Dedifferentiated amniotic fluid mesenchymal stem cell (primary cell): ENCODE measurements at regions not wholly inside any gene's neighbourhood (a gene's known extent, or its start where the extent isn't known, plus 50 kb on each side); places are given as distances from the start of the nearest gene placed in this dataset.
"Not testable (repeated sequence)": the region's sequence is repeated elsewhere in the genome, so short reads cannot be mapped to it uniquely, and the experiment has no call there.

Experiments
- DNase-seq: peaks from one replicate; pipeline ENCODE4 v3.0.0-alpha.2; 2016; ENCODE audit errors: extremely low spot score

DNA sequence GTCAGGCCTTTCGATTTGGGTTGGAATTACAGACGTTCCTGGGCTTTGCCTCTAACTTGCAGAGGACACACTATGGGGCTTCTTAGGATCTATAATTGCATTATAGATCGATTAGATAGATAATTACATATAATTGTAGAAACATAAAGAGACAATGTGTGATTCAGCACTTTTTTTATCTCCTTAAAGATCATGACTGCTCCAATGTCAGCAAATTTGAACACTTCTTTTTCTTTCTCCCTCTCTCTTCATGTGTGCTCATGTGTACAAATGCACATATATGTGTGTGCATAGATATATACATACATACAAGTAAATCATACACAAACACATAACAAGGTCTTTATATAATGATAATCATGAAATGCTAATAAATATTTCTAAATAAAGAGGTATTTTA lies 1261.2 kb upstream of the SLC39A10 start:
- DNase-seq, result no peak

- DNase-seq, result no peak
Observed at GRCh38 chr2:194385376-194385775, 1271.7 kb upstream of the SLC39A10 start.

DNA sequence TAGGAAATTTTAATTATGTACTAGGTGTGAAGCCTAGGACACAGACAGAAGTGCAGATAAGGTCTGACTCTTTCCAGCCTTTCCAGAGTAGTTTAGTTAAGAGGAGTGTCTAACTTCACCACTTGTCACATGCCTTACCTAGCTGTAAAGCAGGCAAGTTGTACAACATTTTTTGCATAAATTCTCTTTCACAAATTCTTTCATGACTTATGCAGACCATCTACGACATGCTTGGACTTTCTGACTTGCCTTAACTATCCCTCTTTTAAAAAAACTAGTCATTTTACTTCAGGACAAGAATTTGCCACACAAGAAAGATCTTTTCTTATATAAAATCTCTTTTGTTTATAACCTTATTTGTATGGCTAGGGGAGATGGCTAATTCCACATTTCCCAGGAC lies 1273.6 kb upstream of the SLC39A10 start:
- no peak for DNase-seq

- no peak for DNase-seq
Observed at GRCh38 chr2:194382221-194382620, 1274.8 kb upstream of the SLC39A10 start.

DNA sequence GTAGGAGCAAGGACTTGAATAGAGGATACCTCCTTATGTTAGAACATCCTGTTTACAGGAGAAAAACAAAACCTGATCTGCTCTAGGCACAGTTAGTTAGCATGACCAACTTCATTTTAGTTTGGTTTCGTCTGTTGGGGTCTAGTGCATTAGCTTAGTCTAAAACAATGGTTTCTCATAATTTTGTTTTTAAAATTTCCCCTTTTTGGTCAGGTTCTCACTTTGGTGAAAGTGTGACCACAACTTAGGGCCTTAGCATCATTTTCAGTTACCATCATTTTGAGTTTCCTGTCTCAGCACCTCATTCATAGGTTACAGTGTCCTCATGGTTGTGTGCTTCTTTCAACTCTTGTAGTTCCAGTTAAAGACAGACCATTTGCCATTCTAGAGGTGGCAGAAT lies 1277.0 kb upstream of the SLC39A10 start:
- DNase-seq, result no peak

- DNase-seq, result not testable (repeated sequence)
Observed at GRCh38 chr2:194367390-194367789, 1289.6 kb upstream of the SLC39A10 start.

DNA sequence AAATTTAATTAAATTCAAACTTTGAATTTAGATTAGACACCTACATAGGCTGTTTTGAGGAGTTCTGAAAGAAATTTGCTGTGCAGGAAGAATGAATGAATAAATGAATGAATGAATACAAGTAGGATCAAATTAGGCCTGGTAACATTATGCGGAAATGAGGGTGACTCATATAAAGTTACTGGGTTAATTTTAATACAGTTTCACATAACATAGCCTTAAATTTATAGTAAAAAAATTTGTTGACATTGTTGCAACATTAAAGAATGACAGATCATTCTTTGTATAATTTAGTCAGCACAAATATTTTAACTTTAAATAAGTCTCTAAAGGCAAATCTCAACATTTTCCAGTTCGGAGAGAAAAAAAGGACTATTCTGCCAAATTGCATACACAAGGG lies 1293.1 kb upstream of the SLC39A10 start:
- DNase-seq, result no peak

GRCh38 chr2:194363295-194363694 lies 1293.7 kb upstream of the SLC39A10 start:
- no peak for DNase-seq

GRCh38 chr2:194352505-194352904 lies 1304.5 kb upstream of the SLC39A10 start:
- no peak for DNase-seq

DNA sequence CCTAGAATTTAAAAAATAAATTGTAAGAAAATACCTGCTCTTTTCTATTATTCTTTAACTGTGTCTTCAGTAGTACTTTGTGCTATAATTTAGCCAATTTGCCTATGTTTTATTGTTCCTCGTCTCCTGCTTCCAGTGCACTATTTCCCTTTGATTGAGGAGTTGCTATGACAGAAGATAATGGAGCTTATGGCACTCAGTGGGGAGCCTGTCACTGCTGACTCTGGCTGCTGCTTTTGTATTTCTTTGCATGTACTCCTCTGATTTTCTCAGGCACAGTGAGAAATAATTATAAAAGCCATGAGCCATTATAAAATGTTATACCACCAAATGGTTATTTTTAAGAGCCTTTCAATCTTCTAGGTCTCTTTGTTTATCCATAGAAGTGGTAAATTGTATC lies 1310.8 kb upstream of the SLC39A10 start:
- DNase-seq, result no peak

GRCh38 chr2:194345347-194345746 lies 1311.7 kb upstream of the SLC39A10 start:
- no peak for DNase-seq

GRCh38 chr2:194343167-194343566 lies 1313.9 kb upstream of the SLC39A10 start:
- no peak for DNase-seq

DNA sequence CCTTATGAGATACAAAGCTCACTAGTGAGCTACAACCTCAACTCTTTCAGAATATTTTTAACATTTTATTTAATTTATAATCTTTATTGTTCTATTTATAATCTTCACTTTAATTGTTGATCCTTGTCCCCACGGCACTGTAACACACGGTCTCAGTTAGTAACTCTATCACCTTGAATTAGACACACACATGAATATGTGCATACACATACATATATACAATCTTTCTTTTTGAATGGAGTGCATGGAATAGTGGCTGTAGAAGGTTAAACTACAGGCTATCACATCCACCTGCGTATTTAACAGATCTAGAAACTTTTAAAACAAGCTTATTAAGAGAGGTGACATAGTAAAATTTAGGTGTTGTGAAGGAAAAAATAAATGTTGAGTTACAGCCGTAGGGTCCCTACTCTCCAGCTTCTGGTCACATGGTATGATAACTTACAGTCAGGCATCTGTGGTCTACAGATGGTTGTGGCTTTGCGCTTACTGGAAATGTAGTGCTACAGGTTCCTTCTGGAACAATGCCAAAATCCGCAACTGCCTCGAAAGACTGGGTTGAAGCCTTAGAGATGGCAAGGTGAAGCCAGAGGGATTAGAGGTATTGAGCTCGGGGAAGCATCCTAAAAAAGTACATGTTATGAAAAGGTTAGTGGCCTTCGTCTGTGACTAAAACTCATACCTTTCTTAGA lies 1324.1 kb upstream of the SLC39A10 start:
- DNase-seq, result no peak

GRCh38 chr2:194328456-194328855 lies 1328.6 kb upstream of the SLC39A10 start:
- no peak for DNase-seq

DNA sequence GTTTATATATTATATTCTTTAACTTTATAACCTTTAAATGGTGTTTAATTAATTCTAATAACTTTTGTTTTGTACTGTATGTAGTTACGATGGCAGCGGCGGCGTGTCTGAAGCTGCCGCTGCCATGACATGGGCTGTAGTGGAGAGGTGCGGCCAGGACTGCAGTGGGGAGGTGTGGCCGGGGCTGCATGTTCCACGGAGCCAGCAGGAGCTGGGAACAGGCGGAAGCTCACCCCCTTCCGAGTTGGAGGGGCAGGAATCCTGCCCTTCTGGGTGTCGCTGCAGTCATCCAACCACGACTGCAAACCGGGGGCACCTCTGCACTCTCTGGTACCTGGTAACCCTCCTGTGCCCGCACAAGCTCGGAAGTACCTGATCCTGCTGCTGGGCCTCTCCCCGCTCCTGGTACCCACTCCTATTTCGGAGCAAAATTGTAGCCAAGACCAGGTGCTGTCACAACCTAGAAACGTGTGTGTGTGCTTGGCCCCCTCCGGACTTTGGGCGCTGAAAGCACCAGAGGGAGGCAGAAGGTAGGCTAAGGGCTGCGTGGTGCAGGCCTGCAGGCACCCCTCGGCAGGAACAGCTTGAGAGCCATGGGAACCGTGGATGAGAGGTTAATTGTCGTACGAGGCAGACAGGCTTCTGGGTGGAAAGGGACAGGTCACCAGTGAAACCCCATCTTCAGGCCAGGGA lies 1329.7 kb upstream of the SLC39A10 start:
- DNase-seq, result no peak

- DNase-seq, result no peak
Observed at GRCh38 chr2:194323740-194324139, 1333.3 kb upstream of the SLC39A10 start.

- DNase-seq, result no peak
Observed at GRCh38 chr2:194320520-194320919, 1336.5 kb upstream of the SLC39A10 start.

DNA sequence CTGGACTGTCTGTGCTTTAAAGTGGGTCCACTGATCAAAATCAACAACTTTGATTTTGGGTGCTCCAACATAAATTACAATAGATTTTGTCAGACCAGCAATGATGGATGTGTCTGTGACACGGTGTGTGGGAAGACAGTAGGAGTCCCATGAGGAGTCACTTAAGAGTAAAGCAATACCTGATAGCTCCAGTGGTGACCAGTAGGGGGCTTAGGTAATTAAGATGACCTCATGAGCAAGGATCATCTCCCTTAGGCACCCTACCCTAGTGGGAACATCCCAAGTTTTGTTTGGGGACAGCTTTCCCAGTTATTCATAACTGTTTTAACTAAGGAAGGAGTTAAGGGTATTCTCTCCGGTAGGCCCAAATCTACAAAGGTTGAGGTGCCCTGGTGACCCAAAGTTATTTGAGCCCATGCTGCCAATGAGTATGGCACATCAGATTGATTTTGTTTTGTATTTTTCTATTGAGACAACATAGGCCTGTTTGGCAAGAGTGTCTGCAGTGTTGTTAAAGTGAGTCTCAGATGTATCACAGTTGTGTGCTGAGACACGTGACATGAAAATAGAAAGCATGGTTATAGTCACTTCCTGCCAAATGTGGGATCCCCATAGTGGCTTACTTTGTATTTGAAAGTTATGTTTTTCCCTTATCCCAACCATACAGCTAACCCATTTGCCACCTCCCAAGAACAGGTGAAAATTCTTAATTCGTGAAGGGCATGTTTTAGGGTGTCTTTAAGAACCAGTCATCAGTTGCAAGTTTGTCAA lies 1337.6 kb upstream of the SLC39A10 start:
- no peak for DNase-seq

DNA sequence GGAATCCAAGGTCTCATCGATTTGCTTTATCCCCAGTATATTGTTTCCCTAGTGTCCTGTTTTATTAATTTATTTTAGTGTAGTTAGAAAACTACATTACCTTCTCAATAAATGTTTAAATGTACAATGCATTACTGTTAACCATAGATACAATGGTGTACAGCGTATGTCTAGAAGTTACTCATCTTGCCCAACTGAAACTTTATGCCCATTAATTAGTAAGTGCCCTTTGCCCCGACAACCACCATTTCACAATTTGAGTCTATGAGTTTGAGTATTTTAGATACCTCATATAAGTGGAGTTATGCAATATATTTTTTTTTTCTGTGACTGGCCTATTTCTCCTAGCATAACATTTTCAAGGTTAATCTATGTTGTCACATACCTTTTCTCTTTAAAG lies 1343.0 kb upstream of the SLC39A10 start:
- no peak for DNase-seq

DNA sequence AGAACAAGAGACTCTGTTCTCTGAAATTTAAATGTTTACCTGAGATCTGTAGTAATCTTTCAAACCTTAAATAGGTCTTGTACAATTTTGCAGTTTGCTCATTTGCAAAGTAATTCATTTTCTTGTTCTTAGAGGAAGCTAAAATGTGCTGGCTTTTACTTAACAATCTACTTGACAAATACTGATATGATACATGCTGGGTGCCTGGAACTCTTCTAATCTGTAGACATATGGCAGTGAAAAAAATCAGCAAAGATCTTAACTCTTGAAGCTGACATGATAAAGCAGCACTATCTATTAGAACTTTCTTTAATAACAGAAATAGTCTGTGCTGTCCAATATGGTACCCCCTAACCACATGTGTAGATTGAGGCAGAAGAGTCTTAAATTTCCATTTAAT lies 1352.8 kb upstream of the SLC39A10 start:
- no peak for DNase-seq

GRCh38 chr2:194301946-194302345 lies 1355.1 kb upstream of the SLC39A10 start:
- no peak for DNase-seq

DNA sequence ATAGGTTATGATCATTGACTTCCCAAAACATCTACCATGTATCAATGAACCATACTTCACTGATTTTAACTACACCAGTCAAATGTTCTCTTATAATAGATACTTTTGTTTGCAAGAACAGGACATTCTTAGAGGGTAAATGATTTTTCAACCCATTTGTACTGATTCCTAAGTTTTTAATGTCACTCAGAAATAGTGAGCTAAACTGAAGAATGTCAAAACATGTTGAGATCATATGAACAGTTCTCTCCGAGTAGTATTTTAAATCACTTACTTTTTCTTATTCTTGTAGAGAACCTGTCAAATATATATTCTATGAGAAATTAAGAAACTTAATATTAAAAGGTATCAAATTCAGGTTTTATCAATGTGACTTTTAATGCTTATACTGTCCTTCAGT lies 1362.9 kb upstream of the SLC39A10 start:
- no peak for DNase-seq

DNA sequence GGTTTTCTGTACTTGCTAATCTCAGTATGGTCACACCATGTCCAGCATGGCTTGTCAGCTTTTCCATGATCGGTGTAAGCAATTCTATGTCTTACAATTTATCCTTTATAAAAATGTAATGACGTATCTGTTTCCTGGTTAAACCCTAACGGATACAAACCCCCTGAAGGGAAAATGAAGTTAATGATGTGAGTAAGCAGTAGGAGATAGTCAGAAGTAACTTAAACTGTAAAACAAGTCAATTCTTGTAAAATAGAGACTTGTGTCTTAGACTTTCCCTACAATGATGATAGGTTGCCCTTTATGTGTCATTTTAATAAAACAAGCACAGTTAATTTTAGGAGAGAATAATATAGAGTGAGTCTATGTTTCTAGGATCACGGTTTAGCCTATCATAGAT lies 1365.9 kb upstream of the SLC39A10 start:
- DNase-seq, result no peak
